ENCODE measurements at regions not wholly inside any gene's neighbourhood (a gene's known extent, or its start where the extent isn't known, plus 50 kb on each side); places are given as distances from the start of the nearest gene placed in this dataset.

DNA sequence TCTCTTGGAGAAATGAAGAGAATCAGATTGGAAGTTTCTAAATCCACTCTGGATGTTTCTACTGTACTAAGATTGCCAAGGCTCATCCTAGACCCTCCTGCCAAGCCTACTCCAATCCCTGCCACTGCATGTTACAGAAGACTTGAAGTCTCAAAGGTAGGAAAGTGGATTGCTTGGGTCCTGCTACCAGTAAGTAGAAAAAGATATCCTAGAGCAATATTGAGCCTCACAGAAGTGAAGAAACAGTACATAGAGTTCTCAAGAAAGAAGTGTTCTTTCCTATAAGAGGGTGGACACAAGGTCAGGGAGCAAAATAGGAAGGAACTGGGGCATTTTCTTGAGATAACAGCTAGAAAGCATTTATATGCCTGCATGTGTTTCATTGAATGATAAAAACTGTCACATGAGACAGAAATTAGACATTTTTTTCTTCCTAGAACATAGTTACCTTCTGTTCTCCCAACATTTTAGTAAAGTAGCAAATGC is 232.9 kb downstream of the RBM43 start:
- TF ChIP-seq EZH2phosphoT487 (IDR thresholded peaks at IDR 0.05; ENCODE audit: borderline replicate concordance, low read length) (no peak), CTCF (IDR thresholded peaks at IDR 0.05; ENCODE audit: low read depth, low read length, poor library complexity, severe bottlenecking) (no peak)

Data from DOHH2 (cell line).